Endodermal cell (in vitro differentiated cells): ENCODE measurements at regions not wholly inside any gene's neighbourhood (a gene's known extent, or its start where the extent isn't known, plus 50 kb on each side); places are given as distances from the start of the nearest gene placed in this dataset.

Experiments
- DNase-seq: peaks from one replicate; pipeline ENCODE4 v3.0.0-alpha.2; 2017
- H3K27ac ChIP-seq: 2 replicates; pipeline ENCODE4 v1.5.1; 2013; ENCODE audit warnings: mild to moderate bottlenecking, low read depth, low read length, moderate library complexity
- H3K27me3 ChIP-seq: 2 replicates; pipeline ENCODE4 v1.6.1; 2013; ENCODE audit warnings: mild to moderate bottlenecking, low read length, moderate library complexity; ENCODE audit not compliant: insufficient read depth, control insufficient read depth, poor library complexity, severe bottlenecking
- H3K36me3 ChIP-seq: 2 replicates; pipeline ENCODE4 v1.7.0; 2013; ENCODE audit warnings: mild to moderate bottlenecking, low read length, moderate library complexity; ENCODE audit not compliant: control insufficient read depth, insufficient read depth
- H3K4me1 ChIP-seq: one replicate; pipeline ENCODE4 v1.7.0; 2013; ENCODE audit warnings: low read length; ENCODE audit not compliant: control insufficient read depth, insufficient read depth
- H3K4me3 ChIP-seq: 2 replicates; pipeline ENCODE4 v1.5.1; 2013; ENCODE audit warnings: mild to moderate bottlenecking, low read length, moderate library complexity
- H3K9ac ChIP-seq: 2 replicates; pipeline ENCODE4 v1.6.1; 2013; ENCODE audit warnings: mild to moderate bottlenecking, low read length, moderate library complexity; ENCODE audit not compliant: poor library complexity, severe bottlenecking; ENCODE audit errors: extremely low read depth
- H3K9me3 ChIP-seq: 2 replicates; pipeline ENCODE4 v1.6.1; 2013; ENCODE audit warnings: mild to moderate bottlenecking, low read length, moderate library complexity; ENCODE audit not compliant: control insufficient read depth
- H3K27ac Mint-ChIP-seq: 2 replicates; pipeline ENCODE4 v1.8.0; 2020; ENCODE audit warnings: mixed read lengths
- H3K27me3 Mint-ChIP-seq: 2 replicates; pipeline ENCODE4 v1.8.0; 2021; ENCODE audit warnings: mild to moderate bottlenecking, mixed read lengths; ENCODE audit not compliant: insufficient read depth
- H3K36me3 Mint-ChIP-seq: 2 replicates; pipeline ENCODE4 v1.8.0; 2020; ENCODE audit warnings: low read depth, mixed read lengths
- H3K4me1 Mint-ChIP-seq: 2 replicates; pipeline ENCODE4 v1.8.0; 2020; ENCODE audit warnings: mixed read lengths
- H3K4me3 Mint-ChIP-seq: 2 replicates; pipeline ENCODE4 v1.8.0; 2020; ENCODE audit warnings: mild to moderate bottlenecking, moderate library complexity, mixed read lengths
- H3K9me3 Mint-ChIP-seq: 2 replicates; pipeline ENCODE4 v1.8.0; 2020; ENCODE audit warnings: mild to moderate bottlenecking, mixed read lengths
- WGBS, 2 experiments: methylation state at CpG; one replicate each; pipeline versions ENCODE4 v1.1.5 to v1.1.7; 2013; ENCODE audit warnings: missing lambda C conversion rate in 2 of 2, mixed read lengths in 1 of 2; ENCODE audit not compliant: insufficient coverage in 1 of 2, insufficient read length in 1 of 2; 5-methylcytosine and 5-hydroxymethylcytosine counted together
- TF ChIP-seq, protein P1 (sequence below): fragments of 200-600 bp; sonication (generic); conservative IDR thresholded peaks from 2 replicates; pipeline ENCODE4 v1.5.0; 2021; ENCODE audit warnings: antibody characterized with exemption, mild to moderate bottlenecking

DNA sequence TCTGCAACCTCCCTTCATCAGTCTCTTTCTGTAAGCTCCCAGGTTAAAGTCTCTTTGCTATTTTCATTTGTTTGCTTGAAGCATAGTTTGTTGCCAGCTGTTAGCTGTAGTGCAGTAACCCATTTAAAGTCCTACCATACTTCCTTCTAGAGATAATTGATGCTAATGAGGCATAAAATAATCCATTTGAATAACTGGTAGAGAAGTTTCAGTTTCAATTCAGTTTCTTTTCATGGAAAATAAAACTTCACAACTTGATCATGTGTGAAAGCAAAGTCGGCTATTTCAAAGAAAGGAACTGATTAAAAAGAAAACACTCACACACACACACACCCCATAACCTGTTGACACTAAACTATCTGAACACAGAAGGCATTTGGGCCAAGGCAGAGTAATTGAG lies 68.5 kb upstream of the TENT5A start:
- TF ChIP-seq, protein P1, sequence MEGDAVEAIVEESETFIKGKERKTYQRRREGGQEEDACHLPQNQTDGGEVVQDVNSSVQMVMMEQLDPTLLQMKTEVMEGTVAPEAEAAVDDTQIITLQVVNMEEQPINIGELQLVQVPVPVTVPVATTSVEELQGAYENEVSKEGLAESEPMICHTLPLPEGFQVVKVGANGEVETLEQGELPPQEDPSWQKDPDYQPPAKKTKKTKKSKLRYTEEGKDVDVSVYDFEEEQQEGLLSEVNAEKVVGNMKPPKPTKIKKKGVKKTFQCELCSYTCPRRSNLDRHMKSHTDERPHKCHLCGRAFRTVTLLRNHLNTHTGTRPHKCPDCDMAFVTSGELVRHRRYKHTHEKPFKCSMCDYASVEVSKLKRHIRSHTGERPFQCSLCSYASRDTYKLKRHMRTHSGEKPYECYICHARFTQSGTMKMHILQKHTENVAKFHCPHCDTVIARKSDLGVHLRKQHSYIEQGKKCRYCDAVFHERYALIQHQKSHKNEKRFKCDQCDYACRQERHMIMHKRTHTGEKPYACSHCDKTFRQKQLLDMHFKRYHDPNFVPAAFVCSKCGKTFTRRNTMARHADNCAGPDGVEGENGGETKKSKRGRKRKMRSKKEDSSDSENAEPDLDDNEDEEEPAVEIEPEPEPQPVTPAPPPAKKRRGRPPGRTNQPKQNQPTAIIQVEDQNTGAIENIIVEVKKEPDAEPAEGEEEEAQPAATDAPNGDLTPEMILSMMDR = no peak
- H3K9me3 ChIP-seq = no peaks in the 10 kb centered on the region
- Mint-ChIP-seq H3K27ac (no peak overlapping the region), H3K36me3 (no peaks in the 10 kb centered on the region), H3K27me3 (no peaks in the 10 kb centered on the region), H3K4me3 (no peak overlapping the region), H3K9me3 (no peaks in the 10 kb centered on the region), H3K4me1 (peaks cover 5% of the 10 kb centered on the region)
- H3K9ac ChIP-seq = no peak overlapping the region
- no peaks in the 10 kb centered on the region for H3K36me3 ChIP-seq
- no peaks in the 10 kb centered on the region for H3K27me3 ChIP-seq
- no peak overlapping the region for H3K27ac ChIP-seq
- no peaks in the 10 kb centered on the region for H3K4me1 ChIP-seq
- no peak overlapping the region for H3K4me3 ChIP-seq
- DNase-seq = no peak
- 92% methylated on average over 1 of the region's 1 CpG; no CpG with 5 or more reads in 1 of the 2 experiments for WGBS, 2 experiments

DNA sequence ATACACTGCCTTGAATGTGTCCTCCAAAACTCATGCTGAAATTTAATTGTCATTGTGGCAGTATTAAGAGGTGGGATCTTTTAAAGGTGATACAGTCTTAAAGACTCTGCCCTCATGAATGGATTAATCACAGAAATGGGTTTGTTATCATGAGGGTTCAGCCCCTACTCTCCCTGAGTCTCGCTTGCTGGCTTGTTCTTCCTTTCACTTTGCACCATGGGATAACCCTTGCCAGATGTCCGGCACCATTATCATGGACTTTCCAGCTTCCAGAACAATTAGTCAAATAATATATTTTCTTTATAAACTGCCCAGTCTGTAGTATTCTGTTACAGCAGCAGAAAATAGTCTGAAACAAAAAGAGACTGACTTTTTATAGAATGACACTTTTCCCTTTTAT lies 67.9 kb upstream of the TENT5A start:
- Mint-ChIP-seq H3K27ac (no peak overlapping the region), H3K4me1 (peaks cover 10% of the 10 kb centered on the region), H3K9me3 (no peaks in the 10 kb centered on the region), H3K4me3 (no peak overlapping the region), H3K36me3 (no peaks in the 10 kb centered on the region), H3K27me3 (no peaks in the 10 kb centered on the region)
- DNase-seq = no peak
- WGBS, 2 experiments = 93 to 100% methylated on average over 2 of the region's 2 CpGs
- no peaks in the 10 kb centered on the region for H3K9me3 ChIP-seq
- TF ChIP-seq, protein P1 = no peak
- no peaks in the 10 kb centered on the region for H3K27me3 ChIP-seq
- no peaks in the 10 kb centered on the region for H3K4me1 ChIP-seq
- H3K4me3 ChIP-seq = no peak overlapping the region
- H3K27ac ChIP-seq = no peak overlapping the region
- H3K9ac ChIP-seq = no peak overlapping the region
- no peaks in the 10 kb centered on the region for H3K36me3 ChIP-seq

DNA sequence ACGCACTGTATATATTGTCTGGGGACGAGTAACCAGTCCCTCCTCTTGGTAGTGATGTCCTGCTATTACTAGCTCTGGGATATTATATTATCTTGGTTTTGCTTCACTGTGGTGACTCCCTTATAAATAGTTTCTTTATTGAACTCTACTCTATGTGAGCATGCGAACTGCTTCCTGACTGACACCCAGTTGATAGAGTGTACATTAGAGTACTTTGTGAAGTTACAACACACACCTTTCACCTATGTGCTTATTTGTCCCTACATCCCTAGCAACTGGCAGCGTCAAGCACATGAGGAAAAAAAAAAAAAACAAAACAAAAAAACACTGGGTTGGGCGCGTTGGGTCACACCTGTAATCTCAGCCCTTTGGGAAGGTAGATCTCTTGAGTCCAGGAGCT lies 67.3 kb upstream of the TENT5A start:
- Histone ChIP-seq H3K4me1 (peaks cover 5% of the 10 kb centered on the region), H3K27ac (no peak overlapping the region), H3K9me3 (no peaks in the 10 kb centered on the region), H3K36me3 (no peaks in the 10 kb centered on the region), H3K9ac (no peak overlapping the region), H3K27me3 (no peaks in the 10 kb centered on the region), H3K4me3 (no peak overlapping the region)
- Mint-ChIP-seq H3K9me3 (no peaks in the 10 kb centered on the region), H3K36me3 (no peaks in the 10 kb centered on the region), H3K27me3 (no peaks in the 10 kb centered on the region), H3K27ac (no peak overlapping the region), H3K4me1 (peaks cover 16% of the 10 kb centered on the region), H3K4me3 (no peak overlapping the region)
- no peak for DNase-seq
- TF ChIP-seq, protein P1 = no peak
- WGBS, 2 experiments = 96 to 100% methylated on average over 1 to 6 of the region's 6 CpGs
